MM.1S (cell line): ENCODE measurements at regions not wholly inside any gene's neighbourhood (a gene's known extent, or its start where the extent isn't known, plus 50 kb on each side); places are given as distances from the start of the nearest gene placed in this dataset.

Source experiments
- DNase-seq: peaks from one replicate; pipeline ENCODE4 v3.0.0-alpha.2; 2015
- H2AFZ ChIP-seq: fragments of 300-600 bp; sonication (generic); 2 replicates; pipeline ENCODE4 v1.6.0; 2016; ENCODE audit warnings: antibody characterized with exemption, low read length
- H3F3A ChIP-seq: fragments of 300-600 bp; sonication (generic); 2 replicates; pipeline ENCODE4 v1.6.1; 2016; ENCODE audit warnings: mild to moderate bottlenecking, antibody characterized with exemption, low read length, moderate library complexity, mixed read lengths; ENCODE audit not compliant: insufficient read depth
- H3K27ac ChIP-seq: fragments of 300-600 bp; sonication (generic); 2 replicates; pipeline ENCODE4 v1.5.1; 2016; ENCODE audit warnings: mild to moderate bottlenecking, low read length
- H3K27me3 ChIP-seq: fragments of 300-600 bp; sonication (generic); replicated peaks from 2 replicates; pipeline ENCODE4 v1.6.0; 2016; ENCODE audit warnings: low read length; ENCODE audit not compliant: insufficient read depth
- H3K36me3 ChIP-seq: fragments of 300-600 bp; sonication (generic); replicated peaks from 2 replicates; pipeline ENCODE4 v1.6.1; 2016; ENCODE audit warnings: mild to moderate bottlenecking, low read length, mixed read lengths; ENCODE audit not compliant: insufficient read depth
- H3K4me1 ChIP-seq: fragments of 300-600 bp; sonication (generic); 2 replicates; pipeline ENCODE4 v1.6.1; 2016; ENCODE audit warnings: low read length, mixed read lengths
- H3K4me2 ChIP-seq: fragments of 300-600 bp; sonication (generic); 2 replicates; pipeline ENCODE4 v1.6.0; 2016; ENCODE audit warnings: low read depth, low read length
- H3K4me3 ChIP-seq: fragments of 300-600 bp; sonication (generic); 2 replicates; pipeline ENCODE4 v1.5.1; 2016; ENCODE audit warnings: low read length, mixed read lengths
- H3K79me2 ChIP-seq: fragments of 300-600 bp; sonication (generic); 2 replicates; pipeline ENCODE4 v1.6.1; 2016; ENCODE audit warnings: mixed run types, low read length, mixed read lengths
- H3K9ac ChIP-seq: fragments of 300-600 bp; sonication (generic); 2 replicates; pipeline ENCODE4 v1.6.1; 2016; ENCODE audit warnings: low read length, mixed read lengths
- H3K9me2 ChIP-seq: fragments of 300-600 bp; sonication (generic); replicated peaks from 2 replicates; pipeline ENCODE4 v1.6.1; 2016; ENCODE audit warnings: mild to moderate bottlenecking, low read length, mixed read lengths; ENCODE audit not compliant: insufficient read depth
- H3K9me3 ChIP-seq: fragments of 300-600 bp; sonication (generic); replicated peaks from 2 replicates; pipeline ENCODE4 v1.6.1; 2016; ENCODE audit warnings: mild to moderate bottlenecking, low read length, mixed read lengths; ENCODE audit not compliant: insufficient read depth
- H4K20me1 ChIP-seq: fragments of 300-600 bp; sonication (generic); 2 replicates; pipeline ENCODE4 v1.6.1; 2016; ENCODE audit warnings: mild to moderate bottlenecking, low read length, moderate library complexity, mixed read lengths; ENCODE audit not compliant: insufficient read depth
- EZH2 ChIP-seq: fragments of 300-600 bp; sonication (generic); optimal IDR thresholded peaks from 2 replicates; pipeline ENCODE3; 2017; ENCODE audit warnings: low read depth, mild to moderate bottlenecking, antibody characterized with exemption, low read length, mixed read lengths
- EZH2phosphoT487 ChIP-seq: fragments of 300-600 bp; sonication (generic); IDR thresholded peaks from 2 replicates; pipeline ENCODE4 v1.6.1; 2018; ENCODE audit warnings: antibody characterized with exemption, low read length
- TF ChIP-seq, protein P1 (sequence below): fragments of 300-600 bp; sonication (generic); IDR thresholded peaks from 2 replicates; pipeline ENCODE4 v1.5.1; 2016; ENCODE audit warnings: antibody characterized with exemption, low read length, mixed read lengths

DNA sequence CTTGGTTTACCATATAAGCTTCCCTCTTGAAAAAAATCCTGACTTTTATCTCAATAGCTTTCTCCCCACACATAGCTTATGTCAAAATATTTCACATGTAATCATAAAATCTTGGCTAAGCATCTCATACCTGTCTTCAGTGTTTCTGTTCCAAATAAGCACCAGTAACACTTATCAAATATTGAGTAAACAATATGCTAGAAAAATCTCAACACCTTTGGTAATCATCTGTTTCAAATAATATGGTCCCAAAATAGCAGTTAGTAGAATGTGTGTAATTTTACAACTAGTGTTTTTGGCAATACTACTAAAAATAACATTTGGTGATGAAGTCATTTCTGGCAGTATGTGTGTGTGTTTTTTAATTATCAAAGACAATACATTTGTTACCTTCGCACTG, 2138.2 kb downstream of the PCDH7 start:
- H3K79me2 ChIP-seq = no peaks in the 10 kb centered on the region
- H3F3A ChIP-seq = no peaks in the 10 kb centered on the region
- no peaks in the 10 kb centered on the region for H3K9me3 ChIP-seq
- no peaks in the 10 kb centered on the region for H3K9me2 ChIP-seq
- H3K4me1 ChIP-seq = no peaks in the 10 kb centered on the region
- no peaks in the 10 kb centered on the region for H3K36me3 ChIP-seq
- no peak overlapping the region for H2AFZ ChIP-seq
- no peak overlapping the region for H3K4me3 ChIP-seq
- H3K4me2 ChIP-seq = no peak overlapping the region
- no peaks in the 10 kb centered on the region for H3K27me3 ChIP-seq
- H3K9ac ChIP-seq = no peak overlapping the region
- no peak overlapping the region for H3K27ac ChIP-seq
- no peak for TF ChIP-seq EZH2
- TF ChIP-seq, protein P1, sequence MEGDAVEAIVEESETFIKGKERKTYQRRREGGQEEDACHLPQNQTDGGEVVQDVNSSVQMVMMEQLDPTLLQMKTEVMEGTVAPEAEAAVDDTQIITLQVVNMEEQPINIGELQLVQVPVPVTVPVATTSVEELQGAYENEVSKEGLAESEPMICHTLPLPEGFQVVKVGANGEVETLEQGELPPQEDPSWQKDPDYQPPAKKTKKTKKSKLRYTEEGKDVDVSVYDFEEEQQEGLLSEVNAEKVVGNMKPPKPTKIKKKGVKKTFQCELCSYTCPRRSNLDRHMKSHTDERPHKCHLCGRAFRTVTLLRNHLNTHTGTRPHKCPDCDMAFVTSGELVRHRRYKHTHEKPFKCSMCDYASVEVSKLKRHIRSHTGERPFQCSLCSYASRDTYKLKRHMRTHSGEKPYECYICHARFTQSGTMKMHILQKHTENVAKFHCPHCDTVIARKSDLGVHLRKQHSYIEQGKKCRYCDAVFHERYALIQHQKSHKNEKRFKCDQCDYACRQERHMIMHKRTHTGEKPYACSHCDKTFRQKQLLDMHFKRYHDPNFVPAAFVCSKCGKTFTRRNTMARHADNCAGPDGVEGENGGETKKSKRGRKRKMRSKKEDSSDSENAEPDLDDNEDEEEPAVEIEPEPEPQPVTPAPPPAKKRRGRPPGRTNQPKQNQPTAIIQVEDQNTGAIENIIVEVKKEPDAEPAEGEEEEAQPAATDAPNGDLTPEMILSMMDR = no peak
- no peak for TF ChIP-seq EZH2phosphoT487
- H4K20me1 ChIP-seq = no peaks in the 10 kb centered on the region
- DNase-seq = no peak

DNA sequence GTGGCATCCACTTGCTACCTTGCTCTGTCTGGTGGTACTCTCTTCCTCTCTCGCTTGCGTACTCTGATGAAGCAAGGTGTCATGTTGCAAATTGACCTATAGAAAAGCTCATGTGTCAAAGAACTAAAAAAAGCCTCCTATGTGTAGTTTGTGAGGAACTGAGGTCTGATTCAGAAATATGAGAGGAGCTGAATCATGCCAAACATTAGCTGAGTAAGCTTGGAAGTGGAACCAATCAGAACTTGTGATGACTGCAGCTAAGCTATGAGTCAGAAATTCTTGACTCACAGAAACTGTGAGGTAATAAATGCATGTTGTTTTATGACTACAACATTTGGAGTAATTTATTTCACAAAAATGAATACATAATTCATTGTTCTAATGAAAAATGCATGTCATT, 2138.8 kb downstream of the PCDH7 start:
- H3K9ac ChIP-seq = no peak overlapping the region
- no peaks in the 10 kb centered on the region for H3K4me1 ChIP-seq
- DNase-seq = no peak
- H3K9me2 ChIP-seq = no peaks in the 10 kb centered on the region
- H3K9me3 ChIP-seq = no peaks in the 10 kb centered on the region
- no peak overlapping the region for H3K27ac ChIP-seq
- no peaks in the 10 kb centered on the region for H4K20me1 ChIP-seq
- H3K4me2 ChIP-seq = no peak overlapping the region
- no peaks in the 10 kb centered on the region for H3K27me3 ChIP-seq
- TF ChIP-seq, protein P1 = no peak
- TF ChIP-seq EZH2phosphoT487 (no peak), EZH2 (no peak)
- no peak overlapping the region for H2AFZ ChIP-seq
- no peaks in the 10 kb centered on the region for H3K79me2 ChIP-seq
- H3K4me3 ChIP-seq = no peak overlapping the region
- H3K36me3 ChIP-seq = no peaks in the 10 kb centered on the region
- H3F3A ChIP-seq = no peaks in the 10 kb centered on the region

DNA sequence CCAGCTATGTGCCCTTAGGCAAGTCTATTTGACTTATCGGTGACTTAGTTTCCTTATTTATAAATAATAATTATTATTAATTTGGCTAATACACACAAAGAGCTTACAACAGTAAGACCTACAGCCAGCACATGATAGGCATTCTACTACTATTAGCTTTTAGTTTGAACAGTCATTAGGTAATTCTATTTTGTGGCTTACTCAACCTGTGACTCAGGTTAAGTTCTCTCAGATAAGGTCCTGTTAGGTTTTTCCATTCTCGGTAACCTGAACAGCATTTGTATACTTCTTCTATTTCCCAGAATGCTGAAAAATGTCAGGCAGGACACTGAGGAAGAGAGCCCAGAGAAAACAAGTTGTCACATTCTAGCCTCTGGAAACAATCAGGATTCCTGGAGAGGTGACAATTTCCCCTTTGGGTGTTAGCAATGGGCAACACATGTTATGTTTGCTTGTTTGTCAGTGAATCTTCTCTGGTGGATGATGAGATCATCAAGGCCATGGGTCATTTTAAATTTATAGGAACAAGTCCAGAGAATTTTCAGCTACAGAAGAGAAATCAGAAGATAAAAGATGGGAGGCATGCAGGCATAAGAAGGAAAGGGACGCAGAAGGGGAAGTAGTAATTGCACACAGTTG, 2144.7 kb downstream of the PCDH7 start:
- H3K27me3 ChIP-seq = no peaks in the 10 kb centered on the region
- no peaks in the 10 kb centered on the region for H3K4me1 ChIP-seq
- no peaks in the 10 kb centered on the region for H3K79me2 ChIP-seq
- no peaks in the 10 kb centered on the region for H3K36me3 ChIP-seq
- H3K9ac ChIP-seq = no peak overlapping the region
- TF ChIP-seq EZH2 = no peak
- TF ChIP-seq, protein P1 = no peak
- TF ChIP-seq EZH2phosphoT487 = no peak
- H3K9me2 ChIP-seq = no peaks in the 10 kb centered on the region
- no peak overlapping the region for H3K4me2 ChIP-seq
- no peaks in the 10 kb centered on the region for H3K9me3 ChIP-seq
- no peak overlapping the region for H2AFZ ChIP-seq
- H3K27ac ChIP-seq = no peak overlapping the region
- H3F3A ChIP-seq = no peaks in the 10 kb centered on the region
- no peak for DNase-seq
- H4K20me1 ChIP-seq = no peaks in the 10 kb centered on the region
- no peak overlapping the region for H3K4me3 ChIP-seq
